B cell (primary cell): ENCODE measurements at regions not wholly inside any gene's neighbourhood (a gene's known extent, or its start where the extent isn't known, plus 50 kb on each side); places are given as distances from the start of the nearest gene placed in this dataset.

Experiments
- ATAC-seq: fragments of 200-7000 bp; cut with Tn5 transposase; one replicate; pipeline ENCODE4 v1.10.0; 2021; ENCODE audit warnings: low read depth, mild to moderate bottlenecking, moderate number of reproducible peaks, moderate library complexity
- CTCF ChIA-PET: fragments of 350-600 bp; sonication (Branson Sonifier 250); formaldehyde crosslinking; loops from one replicate; lab custom pipeline; 2021; ENCODE audit warnings: antibody characterized with exemption, inconsistent platforms; lab: Charles Lee
- POLR2A ChIA-PET: fragments of 350-600 bp; sonication (Branson Sonifier 250); formaldehyde crosslinking; loops from one replicate; lab custom pipeline; 2021; ENCODE audit warnings: antibody characterized with exemption; lab: Charles Lee
- DNase-seq: peaks from one replicate; pipeline ENCODE4 v3.0.0; 2013
- H2AFZ ChIP-seq: 2 replicates; pipeline ENCODE4 v1.6.1; 2012; ENCODE audit warnings: mild to moderate bottlenecking, low read depth, low read length; ENCODE audit not compliant: insufficient read depth, poor library complexity, severe bottlenecking
- H3K27ac ChIP-seq, 2 donors: 1 replicate in 1 of 2; 2 replicates in 1 of 2; pipeline ENCODE4 v1.5.1; 2012 to 2013; ENCODE audit warnings: low read length in 2 of 2, mild to moderate bottlenecking in 2 of 2, moderate library complexity in 1 of 2
- H3K27me3 ChIP-seq, 4 experiments: fragments of 200-600 bp in 1 of 4; sonication (generic) in 1 of 4; replicated peaks in 1 of 4; 1 replicate in 2 of 4; 2 replicates in 2 of 4; pipeline versions ENCODE4 v1.6.1 to v1.7.0; 2013 to 2016; ENCODE audit warnings: low read length in 3 of 4, mild to moderate bottlenecking in 2 of 4, mixed read lengths in 1 of 4, moderate library complexity in 1 of 4; ENCODE audit not compliant: insufficient read depth in 4 of 4, control insufficient read depth in 3 of 4; ENCODE audit errors: control extremely low read depth in 1 of 4
- H3K36me3 ChIP-seq, 2 experiments: replicated peaks in 1 of 2; 1 replicate in 1 of 2; 2 replicates in 1 of 2; pipeline versions ENCODE4 v1.6.1 to v1.7.1; 2013; ENCODE audit warnings: low read length in 1 of 2; ENCODE audit not compliant: insufficient read depth in 2 of 2, control insufficient read depth in 1 of 2; ENCODE audit errors: control extremely low read depth in 1 of 2, extremely low read depth in 1 of 2
- H3K4me1 ChIP-seq, 2 donors: fragments of 200-600 bp in 1 of 2; sonication (generic) in 1 of 2; 1 replicate in 1 of 2; 2 replicates in 1 of 2; pipeline versions ENCODE4 v1.5.1 to v1.6.1; 2013 to 2017; ENCODE audit warnings: low read length in 2 of 2; ENCODE audit not compliant: control insufficient read depth in 2 of 2, insufficient read depth in 2 of 2
- H3K4me2 ChIP-seq: replicated peaks from 2 replicates; pipeline ENCODE3; 2012; ENCODE audit warnings: mild to moderate bottlenecking, low read depth, low read length; ENCODE audit not compliant: poor library complexity, severe bottlenecking
- H3K4me3 ChIP-seq, 5 experiments: fragments of 200-600 bp in 1 of 5; sonication (generic) in 1 of 5; 1 replicate in 3 of 5; 2 replicates in 2 of 5; pipeline versions ENCODE4 v1.5.1 to v1.7.0; 2011 to 2016; ENCODE audit warnings: low read length in 4 of 5, mild to moderate bottlenecking in 4 of 5, low read depth in 2 of 5, control low read depth in 1 of 5, moderate library complexity in 1 of 5; ENCODE audit not compliant: insufficient read depth in 1 of 5; ENCODE audit errors: control extremely low read depth in 1 of 5, extremely low read depth in 1 of 5
- H3K79me2 ChIP-seq: fragments of 200-600 bp; sonication (generic); one replicate; pipeline ENCODE4 v1.6.0; 2016; ENCODE audit warnings: low read length; ENCODE audit not compliant: control insufficient read depth, insufficient read depth
- H3K9ac ChIP-seq: fragments of 200-600 bp; sonication (generic); 2 replicates; pipeline ENCODE4 v1.6.1; 2017; ENCODE audit warnings: mild to moderate bottlenecking, low read length, moderate library complexity
- H3K9me3 ChIP-seq, 3 donors: one replicate each; pipeline versions ENCODE4 v1.6.1 to v1.7.1; 2013; ENCODE audit warnings: low read length in 2 of 3; ENCODE audit not compliant: control insufficient read depth in 2 of 3, insufficient read depth in 1 of 3; ENCODE audit errors: control extremely low read depth in 1 of 3
- H4K20me1 ChIP-seq: 2 replicates; pipeline ENCODE4 v1.6.0; 2012; ENCODE audit warnings: mild to moderate bottlenecking, low read length; ENCODE audit not compliant: insufficient read depth, control insufficient read depth, poor library complexity, severe bottlenecking
- H3K27ac Mint-ChIP-seq: one replicate; pipeline ENCODE4 v1.8.0; 2021; ENCODE audit warnings: mixed read lengths
- H3K27me3 Mint-ChIP-seq: one replicate; pipeline ENCODE4 v1.8.0; 2021; ENCODE audit warnings: mixed read lengths
- H3K4me1 Mint-ChIP-seq: one replicate; pipeline ENCODE4 v1.8.0; 2021; ENCODE audit warnings: mixed read lengths
- H3K4me3 Mint-ChIP-seq: one replicate; pipeline ENCODE4 v1.8.0; 2021; ENCODE audit warnings: mixed read lengths
- H3K9me3 Mint-ChIP-seq: one replicate; pipeline ENCODE4 v1.8.0; 2022; ENCODE audit warnings: mixed read lengths; ENCODE audit not compliant: insufficient read depth
- CTCF ChIP-seq: fragments of 200-600 bp; IDR thresholded peaks from one replicate; pipeline ENCODE4 v1.8.0; 2022; ENCODE audit warnings: antibody characterized with exemption, mild to moderate bottlenecking
- EZH2 ChIP-seq: IDR thresholded peaks from 2 replicates; pipeline ENCODE4 v1.6.1; 2012; ENCODE audit warnings: borderline replicate concordance, low read depth, mild to moderate bottlenecking, moderate library complexity, low read length; ENCODE audit not compliant: insufficient read depth, poor library complexity, severe bottlenecking
- WGBS: methylation state at CpG from one replicate; pipeline ENCODE4 v1.1.5; 2013; ENCODE audit warnings: missing lambda C conversion rate; ENCODE audit not compliant: insufficient coverage; 5-methylcytosine and 5-hydroxymethylcytosine counted together
- intact Hi-C: fragments of 100-400 bp; cut with micrococcal nuclease; formaldehyde crosslinking; loops from one replicate; pipeline ENCODE4 v1.10.0; 2022

- no peak overlapping the region for H3K4me3 Mint-ChIP-seq
- no peak for TF ChIP-seq EZH2
- no peak for TF ChIP-seq CTCF
- no peaks in the 10 kb centered on the region for H3K79me2 ChIP-seq
- ChIA-PET POLR2A (no interaction called here), CTCF (no interaction called here)
- H3K27me3 Mint-ChIP-seq, result no peaks in the 10 kb centered on the region
- H2AFZ ChIP-seq, result no peak overlapping the region
- H3K27ac ChIP-seq, result no peak overlapping the region
- H3K36me3 ChIP-seq, result no peaks in the 10 kb centered on the region
- WGBS, result 52% methylated on average over 13 of the region's 18 CpGs
- no peak overlapping the region for H3K9ac ChIP-seq
- intact Hi-C loops, result no loop called here
- H3K4me1 ChIP-seq, result no peaks in the 10 kb centered on the region
- H3K27ac Mint-ChIP-seq, result no peak overlapping the region
- ATAC-seq, result no peak
- no peaks in the 10 kb centered on the region for H3K4me1 Mint-ChIP-seq
- H3K9me3 ChIP-seq, result peaks cover 0 to 9% (median 0%) of the 10 kb centered on the region in 3 donors
- H3K9me3 Mint-ChIP-seq, result no peaks in the 10 kb centered on the region
- no peaks in the 10 kb centered on the region for H3K27me3 ChIP-seq
- DNase-seq, result no peak
- no peaks in the 10 kb centered on the region for H4K20me1 ChIP-seq
- no peak overlapping the region for H3K4me2 ChIP-seq
- no peak overlapping the region for H3K4me3 ChIP-seq
Measured at GRCh38 chr4:183012879-183013729, 86.0 kb upstream of the WWC2 start.

- H3K4me1 ChIP-seq, result no peaks in the 10 kb centered on the region
- no peaks in the 10 kb centered on the region for H3K4me1 Mint-ChIP-seq
- POLR2A ChIA-PET, result no interaction called here
- no peaks in the 10 kb centered on the region for H3K36me3 ChIP-seq
- CTCF ChIA-PET, result no interaction called here
- intact Hi-C loops, result no loop called here
- no peak for ATAC-seq
- H3K27ac ChIP-seq, result no peak overlapping the region
- no peaks in the 10 kb centered on the region for H3K27me3 ChIP-seq
- H3K79me2 ChIP-seq, result no peaks in the 10 kb centered on the region
- no peak overlapping the region for H3K4me3 ChIP-seq
- no peaks in the 10 kb centered on the region for H4K20me1 ChIP-seq
- DNase-seq, result no peak
- H3K4me2 ChIP-seq, result no peak overlapping the region
- H3K9me3 Mint-ChIP-seq, result no peaks in the 10 kb centered on the region
- H3K27me3 Mint-ChIP-seq, result no peaks in the 10 kb centered on the region
- TF ChIP-seq EZH2, result no peak
- H3K9ac ChIP-seq, result no peak overlapping the region
- H3K9me3 ChIP-seq, result peaks cover 0 to 9% (median 0%) of the 10 kb centered on the region in 3 donors
- 88% methylated on average over 7 of the region's 8 CpGs for WGBS
- H2AFZ ChIP-seq, result no peak overlapping the region
- H3K4me3 Mint-ChIP-seq, result no peak overlapping the region
- H3K27ac Mint-ChIP-seq, result no peak overlapping the region
Measured at GRCh38 chr4:183011213-183011907, 87.7 kb upstream of the WWC2 start.
